Activated CD4-positive, alpha-beta T cell treated with anti-CD3 and anti-CD28 coated beads, Interleukin-2, amount 50 U/mL, for 24 hours (primary cell): ENCODE measurements at regions not wholly inside any gene's neighbourhood (a gene's known extent, or its start where the extent isn't known, plus 50 kb on each side); places are given as distances from the start of the nearest gene placed in this dataset.

Experiments
- DNase-seq, 2 donors: peaks; one replicate each; pipeline ENCODE4 v3.0.0-alpha.2; 2020; ENCODE audit warnings: low read depth in 1 of 2, low spot score in 1 of 2

DNA sequence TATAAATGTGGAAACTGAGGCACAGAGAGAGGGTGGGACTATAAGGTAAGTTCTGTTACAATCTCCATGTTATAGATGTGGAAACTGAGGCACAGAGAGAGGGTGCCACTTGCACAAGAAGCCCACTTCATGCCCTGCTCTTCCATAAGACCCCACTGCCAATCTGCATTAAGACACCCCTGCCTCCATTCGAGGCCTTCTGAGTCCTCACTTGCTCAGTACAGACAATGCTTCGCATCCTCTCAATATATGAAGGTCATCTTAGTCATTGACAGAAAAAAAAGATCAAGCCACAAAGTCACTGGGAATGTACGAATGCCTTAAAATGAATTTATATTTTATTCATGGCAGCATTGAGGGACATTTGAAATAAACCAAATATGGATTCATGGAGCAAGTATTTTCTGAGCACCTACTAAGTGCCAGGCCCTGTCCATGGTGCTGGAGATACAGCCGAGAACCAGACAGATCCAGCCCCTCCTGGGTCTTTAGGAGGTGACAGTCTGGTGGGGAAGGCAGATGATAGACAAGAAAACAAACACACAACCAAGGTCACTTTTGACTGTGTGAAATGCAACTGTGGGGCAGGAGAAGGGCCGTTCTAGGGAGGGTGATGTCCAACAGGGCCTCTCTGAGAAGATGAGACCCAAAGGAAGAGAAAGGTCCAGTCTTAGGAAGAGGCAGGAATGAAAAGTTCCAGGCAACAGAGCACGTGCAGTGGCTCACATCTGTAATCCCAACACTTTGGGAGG is 92.5 kb upstream of the PTPN1 start:
- DNase-seq = no peak

DNA sequence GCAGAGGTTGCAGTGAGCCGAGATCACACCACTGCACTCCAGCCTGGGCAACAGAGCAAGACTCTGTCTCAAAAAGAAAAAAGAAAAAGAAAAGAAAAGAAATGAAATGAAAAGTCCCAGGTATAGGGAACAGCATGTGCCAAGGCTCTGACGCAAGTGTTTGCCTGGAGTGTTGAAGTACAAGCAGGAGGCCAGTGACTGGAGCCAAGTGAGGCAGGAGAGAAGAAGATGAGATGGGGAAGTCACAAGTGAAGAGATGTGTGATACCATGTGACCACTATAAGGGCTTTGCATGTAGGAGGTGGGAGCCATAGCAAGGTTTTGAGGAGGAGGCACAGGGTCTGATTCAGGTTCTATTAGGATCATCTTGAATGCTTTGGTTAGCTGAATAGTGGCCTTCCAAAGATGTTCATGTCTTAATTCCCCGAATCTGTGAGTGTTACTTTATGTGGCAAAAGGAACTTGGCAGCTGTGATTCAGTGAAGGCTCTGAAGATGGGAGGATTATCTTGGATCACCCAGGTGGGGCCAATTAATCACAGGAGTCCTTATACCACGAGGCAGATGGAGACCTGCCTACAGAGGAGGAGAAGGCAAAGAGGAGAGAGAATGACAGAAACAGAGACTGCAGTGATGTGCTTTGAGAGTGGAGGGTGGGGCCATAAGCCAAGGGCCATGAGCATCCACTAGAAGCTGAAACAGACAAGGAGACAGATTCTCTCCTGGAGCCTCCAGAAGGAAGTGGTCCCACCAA is 91.1 kb upstream of the PTPN1 start:
- no peak for DNase-seq

DNA sequence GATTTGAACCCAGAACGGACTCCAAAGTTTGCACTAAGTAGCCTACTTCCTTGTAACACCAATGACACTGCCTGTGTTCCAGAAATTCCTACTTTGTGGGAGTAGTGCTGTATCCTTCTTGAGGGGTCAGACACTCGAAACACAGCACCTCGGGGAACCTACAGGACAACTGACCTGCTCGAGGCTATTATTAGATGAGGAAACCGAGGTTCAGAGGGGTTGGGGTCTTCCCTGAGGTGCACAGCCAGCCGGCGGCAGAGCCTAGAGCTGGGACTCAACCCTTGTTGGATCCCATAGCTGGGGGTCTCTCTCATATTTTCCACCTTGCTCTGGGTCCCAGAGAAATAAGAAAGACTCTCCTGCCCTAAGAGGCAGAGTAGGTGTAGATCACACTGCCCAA is 89.8 kb upstream of the PTPN1 start:
- DNase-seq = no peak

DNA sequence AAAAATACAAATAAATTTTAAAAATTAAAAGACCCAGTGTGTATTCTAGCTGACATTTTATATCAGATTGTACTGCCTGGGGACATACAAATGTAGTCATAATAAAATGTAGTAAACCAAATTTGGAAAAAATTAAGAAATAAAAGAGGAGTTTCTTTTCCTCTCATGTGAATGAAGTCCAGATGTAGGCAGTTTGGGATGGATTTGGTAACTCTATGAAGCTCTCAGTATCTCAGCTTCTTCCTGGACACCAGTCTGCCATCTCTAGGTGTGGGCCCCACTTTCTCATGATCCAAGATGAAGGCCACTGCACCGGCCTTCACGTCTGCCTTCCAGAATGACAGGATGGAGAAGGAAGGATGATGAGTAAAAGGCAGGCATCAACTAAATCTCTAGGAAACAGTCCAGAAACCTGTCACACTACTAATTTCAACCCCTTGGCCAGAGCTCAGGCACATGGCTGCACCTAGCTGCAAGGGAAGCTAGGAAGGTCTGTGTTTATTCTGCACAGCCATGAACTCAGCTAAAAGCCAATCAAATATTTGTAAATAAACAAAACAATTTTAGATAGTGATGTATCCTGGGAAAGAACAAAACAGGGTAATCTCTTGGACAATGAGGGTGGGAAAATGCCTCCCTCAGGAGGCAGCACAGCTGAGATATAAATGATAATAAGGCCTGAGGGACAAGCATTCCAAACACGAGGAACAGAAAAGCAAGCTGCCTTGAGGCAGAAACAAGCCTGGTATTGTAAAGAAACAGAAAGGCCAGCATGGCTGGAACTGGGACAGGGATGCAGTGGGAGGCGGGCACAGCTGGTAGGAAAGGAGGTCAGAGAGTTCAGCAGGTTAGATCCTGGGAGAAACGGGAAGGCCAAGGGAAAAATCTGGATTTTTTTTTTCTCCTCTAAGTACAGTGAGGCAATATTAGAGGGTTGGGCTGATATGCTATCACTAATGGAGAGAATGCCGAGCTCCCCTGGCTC is 88.5 kb upstream of the PTPN1 start:
- no peak for DNase-seq

DNA sequence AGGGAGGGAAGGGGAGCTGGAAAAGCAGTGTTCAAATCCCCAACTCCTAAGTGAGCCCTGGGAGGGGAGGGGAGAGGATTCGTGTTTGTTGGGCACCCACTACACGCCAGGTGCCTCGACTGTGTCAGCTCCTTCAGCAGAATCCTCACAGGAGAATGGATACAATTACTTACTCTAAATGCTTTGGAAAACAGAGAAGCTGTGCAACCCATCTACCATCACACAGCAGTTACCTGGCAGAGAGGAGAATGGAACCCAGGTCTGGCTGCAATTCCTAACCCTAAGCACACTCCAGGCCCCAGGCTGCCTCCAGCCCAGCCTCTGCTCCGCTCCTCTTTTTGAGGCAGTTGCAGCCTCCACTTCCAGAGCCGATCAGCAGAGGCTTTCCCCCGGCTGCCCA is 86.4 kb upstream of the PTPN1 start:
- no peak for DNase-seq

DNA sequence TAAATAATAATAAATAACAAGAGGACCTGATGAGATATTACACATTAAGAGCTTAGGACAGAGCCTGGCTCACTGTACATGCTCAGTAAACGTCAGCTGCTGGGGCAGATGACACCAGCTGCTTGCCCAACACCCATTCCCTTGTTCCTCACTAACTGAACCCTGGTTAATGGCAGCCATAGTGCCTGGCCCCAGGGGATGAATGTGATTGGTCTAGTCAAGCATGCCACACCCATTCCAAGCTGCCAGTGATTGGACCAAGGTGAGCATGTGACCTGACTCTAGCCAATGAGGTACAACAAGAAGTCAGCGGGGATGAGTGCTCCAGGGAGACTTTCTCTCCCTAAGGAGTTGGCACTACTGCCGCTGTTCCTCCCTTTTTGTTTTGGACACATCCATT is 85.1 kb upstream of the PTPN1 start:
- no peak for DNase-seq

DNA sequence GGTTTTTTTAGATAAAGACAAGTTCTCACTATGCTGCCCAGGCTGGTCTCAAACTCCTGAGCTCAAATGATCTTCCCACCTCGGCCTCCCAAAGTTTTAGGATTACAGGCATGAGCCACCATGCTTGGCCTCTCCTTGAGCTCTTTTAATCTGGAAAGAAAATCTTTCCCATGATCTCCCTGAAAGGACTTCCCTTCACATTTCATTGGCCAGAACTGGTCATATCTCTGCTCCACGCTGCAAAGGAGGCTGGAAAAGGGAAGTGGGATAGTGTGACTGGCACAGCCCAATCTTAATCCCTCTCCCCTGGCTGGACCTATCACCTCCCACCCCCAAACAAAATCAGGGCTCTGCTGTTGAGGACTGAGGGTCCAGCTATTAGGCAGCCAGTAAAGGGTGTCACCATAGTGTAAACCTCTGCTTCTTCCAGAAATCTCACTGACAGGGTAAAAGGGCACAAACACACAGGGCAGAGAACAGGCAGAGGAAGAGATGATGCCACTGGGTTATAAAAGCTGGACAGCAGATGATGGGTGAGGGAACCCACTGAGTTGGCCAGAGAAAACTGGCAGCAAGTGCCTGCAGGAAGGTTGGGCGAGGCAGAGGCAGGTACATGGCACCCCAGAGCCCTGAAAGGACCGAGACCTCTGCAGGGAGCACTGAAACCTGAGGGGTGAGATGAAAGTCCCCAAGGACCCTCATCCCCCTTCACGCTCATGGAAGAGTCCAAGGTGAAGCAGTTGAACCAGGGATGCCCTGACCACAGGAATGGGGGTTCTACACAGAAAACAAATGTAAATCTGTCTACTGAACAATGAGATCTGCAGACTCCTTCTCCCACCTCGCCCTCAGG is 83.1 kb upstream of the PTPN1 start:
- no peak for DNase-seq

DNA sequence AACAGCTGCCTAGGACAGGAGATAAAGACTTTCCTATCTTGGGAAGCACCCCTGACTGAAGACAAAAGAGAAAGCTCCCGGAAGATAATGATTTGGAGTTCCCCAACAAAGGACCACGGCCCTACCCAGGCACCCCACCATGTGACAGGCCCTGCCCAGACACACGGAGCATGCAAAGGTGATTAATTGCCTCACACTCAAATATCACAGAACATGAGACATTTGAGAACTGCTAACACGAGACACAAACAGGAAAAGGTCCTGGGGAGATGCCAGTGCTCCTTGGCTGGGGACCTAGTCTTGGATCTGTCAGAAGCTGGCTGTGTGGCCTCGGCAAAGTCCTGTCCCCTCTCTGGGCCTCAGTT is 82.5 kb upstream of the PTPN1 start:
- no peak for DNase-seq

DNA sequence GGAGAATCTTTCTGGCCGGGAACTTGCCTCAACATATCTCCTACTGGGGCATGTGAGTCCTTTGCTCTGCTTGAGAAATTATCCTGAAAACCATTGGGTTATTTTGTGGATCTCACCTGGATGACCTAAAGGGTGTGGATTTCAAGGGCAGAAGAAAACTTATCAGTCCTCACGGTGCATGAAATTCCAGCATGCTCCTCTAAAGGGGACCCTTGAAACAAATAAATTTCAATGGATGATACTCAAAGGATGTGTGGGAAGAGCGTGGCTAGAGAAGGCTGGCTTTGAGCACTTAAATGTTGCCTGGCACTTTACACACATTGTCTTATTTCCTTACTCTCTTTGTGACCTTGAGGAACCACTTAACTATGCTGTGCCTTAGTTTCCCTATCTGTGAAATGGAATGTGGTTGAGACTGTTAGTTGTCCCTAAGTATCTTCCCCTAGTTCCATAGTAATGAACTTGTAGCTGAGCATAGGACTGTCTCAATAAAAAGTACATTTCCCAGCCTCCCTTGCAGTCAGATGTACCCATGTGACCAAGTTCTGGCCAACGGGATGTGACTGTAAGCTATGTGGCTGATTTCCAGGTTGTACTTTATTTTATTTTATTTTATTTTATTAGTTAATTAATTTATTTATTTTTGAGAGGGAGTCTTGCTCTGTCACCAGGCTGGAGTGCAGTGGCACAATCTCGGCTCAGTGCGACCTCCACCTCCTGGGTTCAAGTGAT is 81.9 kb upstream of the PTPN1 start:
- no peak for DNase-seq

DNA sequence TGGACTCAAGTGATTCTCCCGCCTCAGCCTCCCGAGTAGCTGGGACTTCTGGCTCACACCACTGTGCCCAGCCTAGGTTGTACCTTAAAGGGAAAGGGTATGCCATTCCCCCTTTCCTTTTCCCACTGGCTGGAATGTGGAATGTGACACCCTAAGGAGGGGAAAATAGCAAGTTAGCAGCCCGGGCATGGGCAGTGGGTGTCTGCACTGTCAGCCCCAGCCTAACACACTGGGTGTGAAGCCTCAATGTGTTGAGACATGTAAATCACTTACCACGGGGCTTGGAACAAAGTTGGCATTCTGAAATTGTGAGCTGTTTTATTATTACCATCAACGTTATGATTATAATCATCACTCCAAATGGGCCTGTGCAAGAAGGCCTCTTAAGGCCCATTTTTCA is 80.8 kb upstream of the PTPN1 start:
- DNase-seq = no peak

DNA sequence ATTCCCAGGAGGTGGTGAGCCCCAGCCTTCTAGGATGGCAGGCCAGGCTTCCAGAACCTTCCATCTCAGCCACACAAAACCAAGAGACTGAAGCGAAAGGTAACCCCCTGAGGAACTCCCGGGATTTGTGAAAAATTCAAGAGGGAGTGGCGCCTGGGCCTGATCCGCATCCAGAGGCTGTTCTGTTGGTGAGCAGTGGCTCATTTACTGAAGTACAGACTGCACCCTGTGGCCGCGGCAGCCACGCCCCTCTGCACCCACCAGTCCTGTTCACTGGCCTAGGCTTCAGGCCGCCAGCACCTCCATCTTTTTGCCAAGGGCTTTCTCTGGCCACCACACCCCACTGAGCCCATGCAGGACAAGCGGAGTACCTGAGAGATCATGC is 79.1 kb upstream of the PTPN1 start:
- DNase-seq = no peak

DNA sequence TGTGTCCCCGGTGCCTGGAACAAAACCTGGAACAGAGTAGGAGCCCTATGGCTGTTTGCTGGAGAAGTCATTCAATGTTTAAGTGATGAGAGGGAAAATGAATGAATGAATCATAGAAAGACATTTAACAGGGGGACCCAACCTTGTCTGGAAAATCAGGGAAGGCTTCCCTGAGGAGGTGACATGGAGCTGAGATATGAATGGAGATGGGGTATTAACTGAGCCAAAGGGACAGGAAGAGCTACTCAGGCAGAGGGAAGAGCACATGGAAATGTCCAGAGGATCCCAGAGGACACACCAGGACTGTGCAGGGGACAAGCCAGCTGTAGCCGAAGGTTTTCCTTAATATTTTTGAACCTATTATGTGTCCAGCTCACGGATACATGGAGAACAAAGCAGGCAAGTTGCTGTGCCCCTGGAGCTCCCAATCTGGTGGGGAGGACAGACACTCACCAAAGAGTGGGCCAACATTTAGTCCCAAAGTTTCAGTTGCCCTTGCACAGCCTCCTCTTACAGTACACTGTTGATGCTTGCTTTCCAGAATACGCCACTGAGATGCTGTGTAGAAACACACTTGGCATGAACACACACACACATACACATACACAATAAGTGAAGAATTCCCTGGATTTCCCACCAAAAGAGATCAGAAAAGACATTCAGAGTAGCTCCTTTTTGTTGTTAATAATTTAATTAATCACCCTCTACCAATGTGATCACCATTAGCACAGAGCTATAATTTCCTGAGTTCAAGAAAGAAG is 77.0 kb upstream of the PTPN1 start:
- DNase-seq = no peak

DNA sequence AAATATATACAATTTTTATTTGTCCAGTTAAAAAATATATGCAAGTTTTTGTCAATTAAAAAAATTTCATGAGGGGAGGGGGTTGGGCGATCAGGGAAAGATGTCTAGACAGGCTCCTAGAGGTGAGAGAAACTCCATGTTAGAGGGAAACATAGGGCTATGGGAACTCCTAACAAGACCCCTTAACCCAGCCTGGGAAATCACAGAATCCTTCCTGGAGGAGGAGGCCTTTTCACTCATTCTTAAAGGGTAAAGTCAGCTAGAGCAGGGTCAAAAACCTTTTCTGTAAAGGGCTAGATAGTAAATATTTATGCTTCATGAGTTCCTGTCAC is 75.9 kb upstream of the PTPN1 start:
- DNase-seq = no peak

DNA sequence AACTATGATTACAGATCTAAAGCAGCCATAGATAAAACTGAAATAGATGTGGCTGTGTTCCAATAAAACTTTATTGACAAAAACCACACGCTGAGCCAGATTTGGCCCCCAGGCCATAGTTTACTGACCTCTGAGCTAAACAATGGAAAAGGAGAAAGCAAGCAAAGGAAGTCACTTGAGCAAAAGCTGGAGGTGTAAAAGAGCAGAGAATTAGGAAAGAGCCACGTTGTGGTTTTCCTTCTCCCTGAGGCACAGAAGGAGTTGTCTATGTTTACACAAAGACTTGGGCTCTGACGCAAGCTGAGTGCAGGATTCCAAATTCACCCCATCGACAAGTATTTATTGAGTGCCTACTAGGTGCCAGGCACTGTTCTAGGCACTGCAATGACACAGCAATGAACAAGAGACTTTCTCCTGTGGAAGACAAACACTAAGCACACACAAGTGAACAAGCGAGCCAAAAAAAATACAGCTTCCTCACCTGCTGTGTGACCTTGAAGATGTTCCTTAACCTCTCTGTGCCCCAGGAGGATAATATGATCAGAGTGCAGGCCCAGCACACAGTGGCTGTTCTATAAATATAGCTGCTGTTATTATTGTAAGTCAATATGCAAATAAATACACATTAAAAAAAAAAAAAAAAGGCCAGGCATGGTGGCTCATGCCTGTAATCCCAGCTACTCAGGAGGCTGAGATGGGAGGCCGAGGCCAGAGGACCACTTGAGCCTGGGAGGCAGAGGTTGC is 75.4 kb upstream of the PTPN1 start:
- DNase-seq = no peak

DNA sequence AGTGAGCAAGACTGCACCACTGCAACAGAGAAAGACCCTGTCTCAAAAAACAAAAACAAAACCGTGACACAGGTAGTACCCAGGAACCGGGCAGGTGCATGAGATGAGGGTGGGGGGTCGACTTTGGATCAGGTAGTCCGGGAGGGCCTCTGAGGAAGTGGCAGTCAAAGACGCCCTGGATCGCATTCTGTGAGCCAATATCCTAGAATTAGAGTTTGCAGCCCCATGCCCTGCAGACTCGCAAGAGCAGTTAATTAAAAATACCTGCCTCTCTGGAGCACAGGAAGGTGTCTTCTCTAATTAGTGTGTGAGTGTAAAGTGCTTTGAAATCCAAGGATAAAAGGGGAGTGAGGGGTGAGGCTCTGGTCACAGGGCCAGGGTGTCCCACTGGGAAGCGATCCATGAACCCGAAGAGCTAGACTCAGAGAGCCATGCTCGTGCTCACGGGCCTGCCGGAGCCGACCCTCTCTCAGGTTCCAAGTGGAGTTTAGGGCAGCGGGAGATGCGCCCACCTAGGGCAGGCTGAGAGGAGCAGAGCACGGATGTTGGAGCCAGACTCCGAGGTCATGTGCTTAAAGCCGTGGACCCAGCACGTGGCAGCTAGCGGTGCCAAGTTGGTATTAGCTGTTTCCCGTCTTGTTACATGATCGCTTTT is 74.7 kb upstream of the PTPN1 start:
- DNase-seq = no peak

DNA sequence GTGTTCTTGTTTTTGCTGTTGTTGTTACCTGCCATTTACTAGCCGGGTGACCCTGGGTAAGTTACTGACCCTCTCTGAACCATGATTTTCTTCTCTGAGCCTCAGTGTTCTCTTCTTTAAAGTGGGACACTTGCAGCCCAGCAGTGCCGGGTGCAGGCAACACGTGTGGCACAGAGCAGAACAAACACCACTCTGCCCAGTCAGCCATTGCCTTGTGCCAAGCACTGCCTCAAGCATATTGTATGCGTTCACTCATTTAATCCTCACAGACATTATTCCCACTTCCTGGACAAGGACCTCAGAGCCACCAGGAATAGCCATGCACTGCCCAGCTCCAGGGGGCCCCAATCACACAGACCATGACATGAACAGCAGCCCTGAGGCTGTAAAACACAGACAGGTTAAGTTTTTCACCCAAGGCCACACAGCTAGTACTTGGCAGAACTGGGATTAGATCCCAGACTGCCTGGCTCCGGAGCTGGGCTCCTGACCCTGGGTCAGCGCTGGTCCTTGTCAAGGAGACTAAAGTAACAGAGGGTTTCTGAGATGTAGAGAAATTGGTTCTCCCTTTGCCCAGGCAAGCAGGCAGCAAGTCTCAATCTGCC is 74.0 kb upstream of the PTPN1 start:
- no peak for DNase-seq

DNA sequence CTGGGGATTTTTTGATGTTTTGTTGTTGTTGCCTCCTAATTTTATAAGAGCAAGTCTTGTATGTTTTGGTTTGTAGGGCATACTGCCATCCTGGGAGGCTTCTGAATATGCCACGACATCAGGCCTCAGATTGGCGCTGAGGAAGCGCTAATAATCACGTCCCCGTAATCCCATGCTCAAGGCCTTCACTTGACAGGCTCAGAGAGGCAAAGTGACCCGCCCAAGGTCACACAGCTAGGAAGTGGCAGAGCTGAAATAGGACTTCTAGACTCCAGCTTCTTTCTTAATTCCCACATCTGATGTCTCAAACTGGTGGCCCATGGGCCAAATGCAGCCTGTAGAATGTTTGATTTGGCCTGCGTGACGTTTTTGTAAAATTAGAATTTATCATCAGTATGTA is 73.5 kb upstream of the PTPN1 start:
- no peak for DNase-seq

DNA sequence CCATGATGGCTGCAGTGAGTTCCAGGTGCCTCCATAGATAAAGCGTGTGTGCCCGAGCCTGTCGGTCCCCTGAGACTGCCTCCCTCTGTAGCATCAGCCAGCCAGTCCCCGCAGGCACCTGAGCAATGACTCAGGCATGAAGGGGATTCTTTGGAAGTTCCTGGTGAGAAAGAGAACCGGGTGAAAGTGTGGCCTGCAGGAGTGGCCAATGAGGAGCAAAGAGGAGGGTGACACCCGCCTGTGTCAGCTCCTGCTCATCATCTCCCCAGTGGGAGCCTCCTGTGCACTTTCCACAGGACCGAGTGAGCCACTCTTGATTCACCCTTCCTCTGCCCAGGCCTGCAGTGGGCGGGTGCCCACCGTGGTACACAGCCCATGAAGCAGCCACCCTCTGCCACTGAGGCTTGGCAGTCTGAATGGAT is 71.2 kb upstream of the PTPN1 start:
- no peak for DNase-seq
